Osteocyte (in vitro differentiated cells): ENCODE measurements at regions not wholly inside any gene's neighbourhood (a gene's known extent, or its start where the extent isn't known, plus 50 kb on each side); places are given as distances from the start of the nearest gene placed in this dataset.
A peak's percentile ranks its signal among the peaks of the same experiment; 100 is the strongest.

ENCODE experiments used
- DNase-seq: peaks from one replicate; pipeline ENCODE4 v3.0.0; 2021; ENCODE audit warnings: mixed read lengths; ENCODE audit not compliant: unreplicated experiment; ENCODE audit errors: extremely low spot score
- H3K27ac Mint-ChIP-seq: one replicate; pipeline ENCODE4 v1.8.0; 2021; ENCODE audit warnings: mild to moderate bottlenecking, mixed read lengths; ENCODE audit not compliant: unreplicated experiment
- H3K27me3 Mint-ChIP-seq: one replicate; pipeline ENCODE4 v1.8.0; 2021; ENCODE audit warnings: mixed read lengths; ENCODE audit not compliant: unreplicated experiment
- H3K36me3 Mint-ChIP-seq: one replicate; pipeline ENCODE4 v1.8.0; 2021; ENCODE audit warnings: mixed read lengths; ENCODE audit not compliant: unreplicated experiment
- H3K4me1 Mint-ChIP-seq: one replicate; pipeline ENCODE4 v1.8.0; 2021; ENCODE audit warnings: mixed read lengths; ENCODE audit not compliant: unreplicated experiment
- H3K4me3 Mint-ChIP-seq: one replicate; pipeline ENCODE4 v1.8.0; 2021; ENCODE audit warnings: mild to moderate bottlenecking, moderate library complexity, mixed read lengths; ENCODE audit not compliant: unreplicated experiment
- H3K9me3 Mint-ChIP-seq: one replicate; pipeline ENCODE4 v1.8.0; 2021; ENCODE audit warnings: mixed read lengths; ENCODE audit not compliant: unreplicated experiment
- TF ChIP-seq, protein P1 (sequence below): fragments of 200-600 bp; sonication (generic); IDR thresholded peaks from 2 replicates; pipeline ENCODE4 v1.5.0; 2021; ENCODE audit warnings: antibody characterized with exemption, mild to moderate bottlenecking, moderate library complexity

DNA sequence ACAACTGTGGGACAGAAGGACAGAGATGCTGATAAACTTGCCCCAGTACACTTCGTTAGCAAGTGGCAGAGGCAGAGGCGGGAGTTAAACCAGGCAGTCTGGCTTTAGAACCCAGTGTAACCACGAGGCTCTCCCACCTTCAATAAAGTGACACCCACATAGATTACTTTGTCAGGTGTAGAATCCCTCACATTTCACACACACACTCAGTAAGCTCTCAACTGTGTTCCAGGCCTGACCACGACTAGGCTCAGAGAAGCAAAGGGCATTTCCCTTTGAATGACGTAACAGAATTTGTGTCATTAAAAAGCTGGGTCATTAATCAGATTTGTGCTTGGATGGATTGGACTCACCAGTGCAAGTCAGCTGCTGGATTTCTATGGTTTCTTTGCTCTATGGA, 118.3 kb upstream of the RCN1 start:
- TF ChIP-seq, protein P1, sequence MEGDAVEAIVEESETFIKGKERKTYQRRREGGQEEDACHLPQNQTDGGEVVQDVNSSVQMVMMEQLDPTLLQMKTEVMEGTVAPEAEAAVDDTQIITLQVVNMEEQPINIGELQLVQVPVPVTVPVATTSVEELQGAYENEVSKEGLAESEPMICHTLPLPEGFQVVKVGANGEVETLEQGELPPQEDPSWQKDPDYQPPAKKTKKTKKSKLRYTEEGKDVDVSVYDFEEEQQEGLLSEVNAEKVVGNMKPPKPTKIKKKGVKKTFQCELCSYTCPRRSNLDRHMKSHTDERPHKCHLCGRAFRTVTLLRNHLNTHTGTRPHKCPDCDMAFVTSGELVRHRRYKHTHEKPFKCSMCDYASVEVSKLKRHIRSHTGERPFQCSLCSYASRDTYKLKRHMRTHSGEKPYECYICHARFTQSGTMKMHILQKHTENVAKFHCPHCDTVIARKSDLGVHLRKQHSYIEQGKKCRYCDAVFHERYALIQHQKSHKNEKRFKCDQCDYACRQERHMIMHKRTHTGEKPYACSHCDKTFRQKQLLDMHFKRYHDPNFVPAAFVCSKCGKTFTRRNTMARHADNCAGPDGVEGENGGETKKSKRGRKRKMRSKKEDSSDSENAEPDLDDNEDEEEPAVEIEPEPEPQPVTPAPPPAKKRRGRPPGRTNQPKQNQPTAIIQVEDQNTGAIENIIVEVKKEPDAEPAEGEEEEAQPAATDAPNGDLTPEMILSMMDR = no peak
- Mint-ChIP-seq H3K36me3 (no peaks in the 10 kb centered on the region), H3K4me1 (no peaks in the 10 kb centered on the region), H3K27ac (no peak overlapping the region), H3K27me3 (peaks cover 22% of the 10 kb centered on the region), H3K9me3 (no peaks in the 10 kb centered on the region), H3K4me3 (no peak overlapping the region)
- no peak for DNase-seq

DNA sequence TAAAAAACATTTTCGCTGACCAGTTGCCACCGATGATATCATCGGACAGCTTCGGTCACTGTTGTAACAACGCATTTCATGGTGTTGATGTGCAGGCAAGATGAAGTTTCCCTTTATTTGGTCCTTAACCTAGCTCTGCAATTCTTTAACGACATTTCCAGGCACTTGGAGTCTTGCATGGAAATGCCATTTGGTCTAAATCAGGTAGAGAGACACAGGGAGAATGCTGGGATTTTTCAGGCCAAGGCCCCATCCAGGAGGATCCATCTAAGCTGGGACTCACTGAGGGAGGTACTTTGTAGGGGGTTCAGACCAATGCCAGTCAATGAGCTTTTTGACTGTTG, 121.5 kb upstream of the RCN1 start:
- no peaks in the 10 kb centered on the region for H3K9me3 Mint-ChIP-seq
- DNase-seq = no peak
- H3K4me3 Mint-ChIP-seq = no peak overlapping the region
- peaks cover 16% of the 10 kb centered on the region for H3K27me3 Mint-ChIP-seq
- H3K36me3 Mint-ChIP-seq = no peaks in the 10 kb centered on the region
- TF ChIP-seq, protein P1 = no peak
- H3K4me1 Mint-ChIP-seq = no peaks in the 10 kb centered on the region
- no peak overlapping the region for H3K27ac Mint-ChIP-seq

DNA sequence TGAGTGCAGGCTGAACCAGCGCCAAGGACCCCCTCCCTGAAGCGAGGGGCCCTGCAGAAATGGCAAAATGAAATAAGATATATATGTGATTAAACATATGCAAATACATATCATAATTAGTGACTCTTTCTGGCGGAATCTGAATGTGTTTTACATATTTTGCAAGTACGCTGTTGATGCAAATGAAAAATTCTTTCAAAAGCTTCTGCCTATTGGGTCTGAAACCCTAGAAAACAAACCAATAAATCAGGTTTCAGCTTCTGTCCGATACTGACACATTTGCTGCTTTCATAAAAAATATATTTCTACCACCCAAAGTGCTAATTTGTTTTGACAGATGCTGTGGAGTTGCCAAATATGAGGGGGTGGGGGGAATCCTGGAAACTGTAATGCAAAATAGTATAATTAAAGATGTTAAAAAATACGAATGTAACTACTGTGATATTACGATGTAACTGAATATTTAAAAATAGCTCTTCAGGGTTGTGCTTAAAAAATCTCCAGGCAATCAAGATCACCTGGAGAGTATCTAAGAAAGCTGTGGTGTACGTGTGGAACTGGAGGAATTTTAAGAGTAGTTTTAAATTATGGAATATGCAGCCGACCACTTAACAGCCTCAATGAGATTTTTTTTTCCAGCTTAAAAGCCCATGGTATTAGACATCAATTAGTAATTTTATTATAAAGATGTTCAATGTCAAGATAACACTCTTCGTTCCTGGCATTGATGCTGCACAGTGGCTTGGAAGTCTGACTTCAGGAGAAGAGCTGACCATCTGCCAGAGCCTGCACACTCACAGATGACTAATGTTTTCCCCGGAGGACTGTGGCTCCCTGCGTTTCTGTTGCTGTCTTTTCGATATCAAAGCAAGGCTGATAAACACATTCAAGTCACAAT, 122.2 kb upstream of the RCN1 start:
- peaks cover 16% of the 10 kb centered on the region for H3K27me3 Mint-ChIP-seq
- peak; percentile 32 for DNase-seq
- H3K27ac Mint-ChIP-seq = no peak overlapping the region
- no peaks in the 10 kb centered on the region for H3K9me3 Mint-ChIP-seq
- TF ChIP-seq, protein P1 = no peak
- no peaks in the 10 kb centered on the region for H3K4me1 Mint-ChIP-seq
- no peak overlapping the region for H3K4me3 Mint-ChIP-seq
- no peaks in the 10 kb centered on the region for H3K36me3 Mint-ChIP-seq

DNA sequence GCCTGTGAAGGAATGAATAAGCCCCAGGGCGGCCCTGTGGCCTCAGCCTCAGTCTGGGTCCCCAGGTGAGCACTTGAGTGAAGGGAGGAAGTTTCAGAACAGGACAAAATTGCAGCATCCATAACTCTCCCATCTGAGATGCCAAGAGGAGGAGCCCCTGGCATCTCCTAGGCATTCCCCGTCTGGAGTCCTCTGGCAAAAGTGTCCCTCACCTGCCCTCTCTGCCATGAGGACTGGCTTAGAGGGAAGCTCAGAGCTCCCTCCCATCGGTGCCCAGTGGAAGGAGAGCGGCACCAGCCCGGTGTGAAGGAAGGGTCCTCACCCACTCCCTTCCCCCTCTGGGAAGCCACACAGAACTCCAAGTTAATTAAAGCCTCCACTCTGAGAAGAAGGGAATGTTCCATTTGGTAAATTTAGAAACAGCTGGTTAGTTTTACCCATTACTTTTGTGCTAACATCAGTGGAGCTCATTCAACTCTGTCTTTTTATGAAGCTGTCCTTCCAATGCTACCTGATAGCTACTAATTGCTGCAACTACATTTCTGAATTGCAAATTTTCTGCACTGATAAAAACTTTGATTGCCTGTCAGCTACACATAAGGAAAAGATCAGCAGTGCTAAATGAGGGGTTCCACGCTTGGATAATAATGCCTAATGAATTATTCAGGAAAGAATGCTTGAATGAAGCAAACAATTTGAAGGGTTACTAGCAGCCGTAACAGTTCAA, 123.3 kb upstream of the RCN1 start:
- DNase-seq = peak; percentile 73
- H3K36me3 Mint-ChIP-seq = no peaks in the 10 kb centered on the region
- peaks cover 12% of the 10 kb centered on the region for H3K27me3 Mint-ChIP-seq
- no peaks in the 10 kb centered on the region for H3K9me3 Mint-ChIP-seq
- no peak overlapping the region for H3K27ac Mint-ChIP-seq
- H3K4me1 Mint-ChIP-seq = no peaks in the 10 kb centered on the region
- TF ChIP-seq, protein P1 = no peak
- no peak overlapping the region for H3K4me3 Mint-ChIP-seq

DNA sequence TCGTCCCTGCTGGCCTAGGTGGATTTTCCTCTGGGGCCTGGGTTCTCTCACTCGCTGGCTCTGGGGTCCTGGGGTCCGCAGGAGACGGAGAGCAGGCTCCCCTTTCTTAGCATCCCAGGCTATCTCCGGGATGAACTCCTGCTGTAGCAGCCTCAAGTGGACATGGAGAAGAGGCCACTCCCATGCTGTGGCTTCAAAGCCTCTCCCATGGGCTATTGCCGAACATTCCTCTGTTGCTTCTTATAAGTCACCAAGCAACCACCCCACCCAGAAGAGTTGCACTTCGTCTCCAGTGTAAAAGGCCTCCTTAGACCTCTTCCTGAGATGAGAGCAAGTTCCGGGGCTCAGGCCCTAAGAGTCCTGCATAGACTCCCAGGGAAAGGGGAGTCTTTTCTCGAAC, 124.0 kb upstream of the RCN1 start:
- no peaks in the 10 kb centered on the region for H3K9me3 Mint-ChIP-seq
- H3K4me3 Mint-ChIP-seq = no peak overlapping the region
- H3K4me1 Mint-ChIP-seq = no peaks in the 10 kb centered on the region
- H3K27ac Mint-ChIP-seq = no peak overlapping the region
- TF ChIP-seq, protein P1 = no peak
- H3K27me3 Mint-ChIP-seq = peaks cover 12% of the 10 kb centered on the region
- peak; percentile 76 for DNase-seq
- no peaks in the 10 kb centered on the region for H3K36me3 Mint-ChIP-seq
